Mesodermal cell (in vitro differentiated cells): ENCODE measurements at regions not wholly inside any gene's neighbourhood (a gene's known extent, or its start where the extent isn't known, plus 50 kb on each side); places are given as distances from the start of the nearest gene placed in this dataset.
"Not testable (repeated sequence)": the region's sequence is repeated elsewhere in the genome, so short reads cannot be mapped to it uniquely, and the experiment has no call there.

ENCODE experiments used
- H3K27ac ChIP-seq: 2 replicates; pipeline ENCODE4 v1.7.0; 2013; ENCODE audit warnings: mild to moderate bottlenecking, low read depth, low read length, moderate library complexity; ENCODE audit not compliant: severe bottlenecking
- H3K36me3 ChIP-seq: 2 replicates; pipeline ENCODE4 v1.7.1; 2013; ENCODE audit warnings: mild to moderate bottlenecking, low read length, moderate library complexity; ENCODE audit not compliant: control insufficient read depth, insufficient read depth
- H3K4me1 ChIP-seq: one replicate; pipeline ENCODE4 v1.7.1; 2013; ENCODE audit warnings: mild to moderate bottlenecking, low read length; ENCODE audit not compliant: insufficient read depth, control insufficient read depth, poor library complexity, severe bottlenecking
- H3K4me3 ChIP-seq: 2 replicates; pipeline ENCODE4 v1.7.0; 2013; ENCODE audit warnings: low read length, control low read depth, mild to moderate bottlenecking; ENCODE audit not compliant: insufficient read depth, poor library complexity, severe bottlenecking; ENCODE audit errors: extremely low read depth
- H3K9me3 ChIP-seq: 2 replicates; pipeline ENCODE4 v1.7.1; 2013; ENCODE audit warnings: mild to moderate bottlenecking, low read length, moderate library complexity; ENCODE audit not compliant: control insufficient read depth
- WGBS, 2 experiments: methylation state at CpG; one replicate each; pipeline ENCODE4 v1.1.5; 2013; ENCODE audit warnings: missing lambda C conversion rate in 2 of 2; ENCODE audit not compliant: insufficient coverage in 2 of 2; 5-methylcytosine and 5-hydroxymethylcytosine counted together

GRCh38 chr13:37172226-37172625 is 66.8 kb upstream of the CSNK1A1L start:
- not testable (repeated sequence) for H3K4me1 ChIP-seq, H3K4me3 ChIP-seq, H3K9me3 ChIP-seq, H3K27ac ChIP-seq, H3K36me3 ChIP-seq
- 89 to 90% methylated on average over 9 to 11 of the region's 11 CpGs for WGBS, 2 experiments

- Histone ChIP-seq H3K9me3 (no peaks in the 10 kb centered on the region), H3K4me3 (no peak overlapping the region), H3K36me3 (no peaks in the 10 kb centered on the region), H3K4me1 (no peaks in the 10 kb centered on the region), H3K27ac (no peak overlapping the region)
Measured at GRCh38 chr13:37168926-37169325, 63.5 kb upstream of the CSNK1A1L start.

- H3K9me3 ChIP-seq, result no peaks in the 10 kb centered on the region
- H3K4me3 ChIP-seq, result no peak overlapping the region
- H3K4me1 ChIP-seq, result no peaks in the 10 kb centered on the region
- H3K36me3 ChIP-seq, result no peaks in the 10 kb centered on the region
- 50% methylated on average over 2 of the region's 3 CpGs; no CpG with 5 or more reads in 1 of the 2 experiments for WGBS, 2 experiments
- no peak overlapping the region for H3K27ac ChIP-seq
Measured at GRCh38 chr13:37168151-37168550, 62.7 kb upstream of the CSNK1A1L start.

GRCh38 chr13:37164635-37165034 is 59.2 kb upstream of the CSNK1A1L start:
- Histone ChIP-seq H3K36me3 (no peaks in the 10 kb centered on the region), H3K4me1 (no peaks in the 10 kb centered on the region), H3K27ac (no peak overlapping the region), H3K9me3 (peaks cover 14% of the 10 kb centered on the region), H3K4me3 (no peak overlapping the region)
- WGBS, 2 experiments, result 89 to 92% methylated on average over 2 of the region's 2 CpGs

GRCh38 chr13:37163641-37164265 is 58.3 kb upstream of the CSNK1A1L start:
- H3K9me3 ChIP-seq, result peaks cover 18% of the 10 kb centered on the region
- no peak overlapping the region for H3K4me3 ChIP-seq
- H3K36me3 ChIP-seq, result no peaks in the 10 kb centered on the region
- no peaks in the 10 kb centered on the region for H3K4me1 ChIP-seq
- 89 to 100% methylated on average over 1 to 2 of the region's 3 CpGs for WGBS, 2 experiments
- H3K27ac ChIP-seq, result no peak overlapping the region

GRCh38 chr13:37158481-37158880 is 53.0 kb upstream of the CSNK1A1L start:
- WGBS, 2 experiments, result 69 to 100% methylated on average over 2 of the region's 2 CpGs
- Histone ChIP-seq H3K9me3 (peaks cover 18% of the 10 kb centered on the region), H3K36me3 (no peaks in the 10 kb centered on the region), H3K27ac (no peak overlapping the region), H3K4me3 (no peak overlapping the region), H3K4me1 (no peaks in the 10 kb centered on the region)

GRCh38 chr13:37155613-37156097 is 50.2 kb upstream of the CSNK1A1L start:
- H3K27ac ChIP-seq, H3K4me3 ChIP-seq, H3K4me1 ChIP-seq, H3K36me3 ChIP-seq: not testable (repeated sequence)
- peaks cover 12% of the 10 kb centered on the region for H3K9me3 ChIP-seq
- 94 to 95% methylated on average over 13 of the region's 22 CpGs for WGBS, 2 experiments
